Neural cell (in vitro differentiated cells): ENCODE measurements at regions not wholly inside any gene's neighbourhood (a gene's known extent, or its start where the extent isn't known, plus 50 kb on each side); places are given as distances from the start of the nearest gene placed in this dataset.

Experiments
- TAF1 ChIP-seq: IDR thresholded peaks from 2 replicates; pipeline ENCODE4 v1.6.1; 2012; ENCODE audit warnings: low read depth
- TF ChIP-seq, protein P1 (sequence below): fragments of 450-650 bp; IDR thresholded peaks from 2 replicates; pipeline ENCODE4 v1.5.1; 2014; ENCODE audit warnings: antibody characterized with exemption, mild to moderate bottlenecking, moderate library complexity; ENCODE audit not compliant: poor library complexity, severe bottlenecking

DNA sequence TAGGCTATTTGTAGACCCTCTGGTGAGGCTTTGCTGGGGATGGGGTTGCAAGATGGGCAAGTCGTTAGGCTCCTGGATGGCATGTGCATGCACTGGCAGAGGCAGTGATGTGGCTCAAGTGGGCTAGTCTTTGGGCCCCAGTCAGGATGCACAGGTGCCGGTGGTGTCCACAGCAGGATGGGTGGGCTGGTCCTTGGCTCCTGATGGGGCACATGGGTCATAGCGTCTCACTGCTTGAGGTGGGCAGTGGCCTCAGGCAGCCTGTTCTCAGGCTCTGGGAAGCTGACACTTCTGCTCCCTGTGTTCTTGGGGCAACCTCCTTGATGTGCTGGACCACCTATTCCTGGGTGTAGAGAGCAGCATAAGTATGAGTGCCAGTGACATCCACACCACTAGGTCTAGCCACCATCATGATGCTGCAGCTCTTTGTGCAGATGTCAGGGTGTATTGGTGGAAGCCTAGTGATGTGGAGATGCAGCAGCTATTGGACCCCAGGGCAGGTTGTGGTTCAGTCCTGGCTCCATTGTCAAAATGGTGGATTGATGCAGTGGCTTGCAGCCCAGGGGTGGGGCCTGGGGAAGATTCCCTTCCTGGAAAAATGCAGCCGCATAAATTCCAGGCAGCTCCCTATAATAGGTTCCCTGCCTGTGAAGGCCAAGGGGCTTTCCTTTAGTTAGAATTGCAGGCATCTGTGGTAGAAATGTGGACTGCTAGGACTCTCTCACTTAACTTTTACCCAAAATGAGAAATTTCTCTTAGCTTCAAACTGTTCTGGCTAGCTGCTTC lies 742.5 kb upstream of the MDGA2 start:
- TF ChIP-seq TAF1: no peak
- TF ChIP-seq, protein P1, sequence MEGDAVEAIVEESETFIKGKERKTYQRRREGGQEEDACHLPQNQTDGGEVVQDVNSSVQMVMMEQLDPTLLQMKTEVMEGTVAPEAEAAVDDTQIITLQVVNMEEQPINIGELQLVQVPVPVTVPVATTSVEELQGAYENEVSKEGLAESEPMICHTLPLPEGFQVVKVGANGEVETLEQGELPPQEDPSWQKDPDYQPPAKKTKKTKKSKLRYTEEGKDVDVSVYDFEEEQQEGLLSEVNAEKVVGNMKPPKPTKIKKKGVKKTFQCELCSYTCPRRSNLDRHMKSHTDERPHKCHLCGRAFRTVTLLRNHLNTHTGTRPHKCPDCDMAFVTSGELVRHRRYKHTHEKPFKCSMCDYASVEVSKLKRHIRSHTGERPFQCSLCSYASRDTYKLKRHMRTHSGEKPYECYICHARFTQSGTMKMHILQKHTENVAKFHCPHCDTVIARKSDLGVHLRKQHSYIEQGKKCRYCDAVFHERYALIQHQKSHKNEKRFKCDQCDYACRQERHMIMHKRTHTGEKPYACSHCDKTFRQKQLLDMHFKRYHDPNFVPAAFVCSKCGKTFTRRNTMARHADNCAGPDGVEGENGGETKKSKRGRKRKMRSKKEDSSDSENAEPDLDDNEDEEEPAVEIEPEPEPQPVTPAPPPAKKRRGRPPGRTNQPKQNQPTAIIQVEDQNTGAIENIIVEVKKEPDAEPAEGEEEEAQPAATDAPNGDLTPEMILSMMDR: no peak
